ENCODE measurements at regions not wholly inside any gene's neighbourhood (a gene's known extent, or its start where the extent isn't known, plus 50 kb on each side); places are given as distances from the start of the nearest gene placed in this dataset.

DNA sequence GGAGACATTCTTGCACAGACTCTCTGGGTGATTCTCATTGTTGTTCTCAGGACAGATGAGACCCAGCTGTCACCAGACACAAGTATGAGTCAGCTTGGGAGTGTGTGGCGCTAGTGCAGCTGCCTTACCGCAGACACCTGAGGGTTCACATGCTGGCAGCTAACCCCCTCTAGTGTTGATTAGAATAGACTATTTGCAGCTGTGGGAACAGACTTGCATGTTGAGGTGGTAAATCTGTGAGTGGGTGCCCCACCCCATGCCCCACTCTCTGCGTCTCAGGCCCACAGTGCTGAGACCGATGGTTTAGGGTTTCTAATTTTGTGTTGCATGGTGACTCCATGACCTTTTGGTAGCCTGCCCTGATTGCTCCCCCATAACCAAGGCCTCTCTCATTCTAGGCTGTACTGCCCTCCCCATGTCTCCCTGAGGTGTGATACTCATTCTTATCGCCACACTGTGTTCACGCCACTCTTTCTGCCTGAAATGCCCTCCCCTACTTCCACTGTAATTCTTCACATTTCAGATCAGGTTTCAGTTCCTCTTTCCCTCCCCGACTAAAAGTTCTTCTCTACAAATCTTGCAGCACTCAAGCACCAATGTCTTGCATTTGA lies 73.7 kb upstream of the KIRREL3 start:
- no peak for DNase-seq

DNA sequence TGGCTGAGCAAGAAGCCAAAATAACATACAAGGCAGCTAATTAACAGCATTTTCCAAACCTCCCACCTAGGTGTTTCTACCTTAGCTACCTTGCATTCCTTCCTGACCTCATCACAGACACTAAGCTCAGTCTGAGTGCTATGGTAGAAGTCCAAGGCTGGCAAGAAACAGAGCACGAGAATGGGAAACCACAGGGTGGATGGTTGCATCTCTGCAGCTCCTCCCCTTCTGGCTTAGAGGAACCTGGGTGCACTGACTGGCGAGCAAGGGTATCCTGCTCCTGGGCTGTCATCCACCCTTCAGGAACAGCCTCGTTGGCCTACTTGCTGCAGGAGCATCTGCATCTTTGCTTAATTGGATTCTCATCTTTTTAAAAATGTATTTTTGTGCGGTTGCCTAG lies 73.1 kb upstream of the KIRREL3 start:
- DNase-seq, result no peak

DNA sequence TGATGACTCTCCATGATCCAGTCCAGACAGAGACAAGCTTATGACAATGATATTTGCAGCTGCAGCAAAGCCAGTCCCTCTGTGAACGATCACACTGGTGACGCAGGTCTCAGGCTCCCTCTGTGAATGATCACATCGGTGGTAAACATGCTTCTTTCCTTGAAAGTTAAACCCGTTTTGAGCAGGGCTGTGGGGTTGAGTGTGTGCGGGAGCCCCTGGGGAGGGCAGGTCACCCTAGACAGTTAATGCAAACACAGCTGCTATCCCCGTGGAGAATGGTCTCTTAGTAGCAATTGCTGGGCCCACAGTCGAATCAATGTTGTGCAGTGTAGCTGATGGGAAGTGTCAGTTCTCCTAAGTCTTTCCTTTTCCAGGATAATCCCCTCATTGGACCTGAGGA lies 71.0 kb upstream of the KIRREL3 start:
- DNase-seq, result no peak

DNA sequence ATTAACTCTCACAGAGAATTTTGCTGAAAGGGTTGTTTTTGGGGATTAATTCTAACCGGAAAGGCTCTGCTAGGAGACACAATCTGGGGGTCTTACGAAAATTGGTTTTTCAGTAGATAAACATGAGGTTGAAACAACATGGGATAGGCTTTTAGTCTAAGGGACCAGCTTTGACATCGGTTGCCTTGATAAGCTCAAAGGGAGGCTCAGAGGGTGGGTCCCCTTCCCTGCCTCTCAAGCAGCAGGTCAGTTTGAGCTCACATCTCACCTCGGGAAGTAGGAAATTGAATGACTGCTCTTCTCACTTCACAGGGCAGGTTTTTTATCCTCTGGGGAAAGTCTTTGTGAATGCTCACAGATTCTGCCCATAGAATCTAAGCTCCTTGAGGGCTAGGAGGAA lies 70.2 kb upstream of the KIRREL3 start:
- no peak for DNase-seq

DNA sequence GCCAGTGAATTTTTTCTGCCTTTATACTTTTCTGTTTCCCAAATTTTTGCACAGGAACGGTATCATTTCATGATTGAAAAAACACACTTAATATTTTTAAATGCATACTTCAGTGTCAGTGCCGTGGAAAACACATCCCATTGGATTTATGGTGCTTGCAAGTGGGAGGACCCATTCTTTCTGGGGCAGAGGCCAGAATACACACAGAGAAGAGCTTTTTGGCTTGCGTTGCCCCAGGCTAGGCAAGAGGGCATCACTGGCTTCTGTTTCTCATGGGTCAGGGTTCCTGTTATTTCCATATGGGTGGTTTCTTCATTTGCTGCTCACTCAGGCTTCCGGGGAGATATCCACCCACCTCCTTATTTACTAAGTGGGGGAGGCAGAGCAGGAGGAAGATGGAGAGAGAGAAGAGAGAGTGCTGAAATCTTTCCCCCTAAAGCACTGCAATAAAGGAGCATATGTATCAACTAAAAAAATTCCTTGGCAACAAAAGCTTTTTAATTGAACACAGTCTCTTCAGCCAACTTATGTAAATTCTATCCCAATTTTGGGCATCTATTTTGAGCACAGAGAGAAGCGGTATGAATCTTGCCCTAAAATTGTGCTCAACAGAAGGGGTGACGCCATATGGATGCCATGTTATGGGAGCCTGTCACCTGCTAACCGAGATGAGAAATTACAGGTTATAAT lies 66.0 kb upstream of the KIRREL3 start:
- no peak for DNase-seq

DNA sequence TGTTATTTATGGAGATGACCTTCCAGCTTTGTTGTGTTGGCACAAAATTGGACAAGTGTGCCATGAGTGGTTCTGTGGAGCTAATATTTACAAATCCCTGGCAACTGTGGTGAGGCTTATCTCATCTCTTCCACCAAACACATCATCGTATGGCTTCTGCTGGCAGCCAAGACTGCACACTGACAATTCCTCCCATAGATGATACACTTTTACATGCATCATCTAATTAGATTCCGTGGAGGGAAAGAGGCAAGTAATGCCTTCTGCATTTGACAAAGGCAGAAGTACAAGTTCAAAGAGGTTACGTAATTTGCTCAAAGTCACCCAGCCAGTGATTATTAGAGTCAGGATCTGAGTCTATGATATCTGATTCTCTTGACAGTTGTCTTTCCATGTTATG lies 62.7 kb upstream of the KIRREL3 start:
- DNase-seq, result no peak

DNA sequence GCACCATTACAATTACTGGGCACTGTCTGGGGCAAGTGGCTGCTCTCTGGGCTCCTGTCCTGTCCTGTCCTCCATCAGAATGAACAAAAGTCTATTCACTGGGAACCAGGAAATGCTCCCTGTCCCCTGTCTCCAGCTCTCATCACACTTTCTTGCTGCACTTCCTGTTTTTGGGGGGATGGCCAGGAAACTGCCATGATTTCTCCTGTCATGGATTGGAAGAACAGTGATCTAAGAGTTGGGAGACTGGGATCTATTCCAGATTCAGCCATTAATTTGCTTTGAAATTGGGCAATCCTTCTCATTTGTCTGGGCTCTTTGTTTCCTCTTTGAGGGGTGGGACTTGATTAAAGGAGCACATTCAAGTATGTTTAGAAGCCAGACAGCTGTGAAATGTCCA lies 61.4 kb upstream of the KIRREL3 start:
- peak in 1 of 2 donors; percentile 9 for DNase-seq

DNA sequence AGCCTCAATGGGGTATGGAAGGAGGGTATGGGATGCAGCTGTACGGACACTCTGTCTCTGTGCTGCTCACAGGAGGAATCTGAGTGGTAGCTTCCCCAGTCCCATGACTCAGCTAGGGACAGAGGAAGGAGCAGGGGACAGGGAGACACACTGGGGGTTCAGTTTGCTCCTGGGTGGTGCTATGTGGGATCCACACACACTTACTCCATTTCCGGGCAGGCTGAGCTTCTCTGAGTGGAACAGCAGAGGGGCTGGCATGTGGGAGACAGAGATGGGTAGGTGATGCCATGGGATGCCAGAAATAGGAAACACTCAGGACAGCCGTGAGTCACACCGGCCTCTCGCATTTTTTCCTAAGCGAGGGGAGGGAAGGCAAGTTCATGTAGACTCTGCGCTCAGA lies 59.2 kb upstream of the KIRREL3 start:
- DNase-seq, result no peak

DNA sequence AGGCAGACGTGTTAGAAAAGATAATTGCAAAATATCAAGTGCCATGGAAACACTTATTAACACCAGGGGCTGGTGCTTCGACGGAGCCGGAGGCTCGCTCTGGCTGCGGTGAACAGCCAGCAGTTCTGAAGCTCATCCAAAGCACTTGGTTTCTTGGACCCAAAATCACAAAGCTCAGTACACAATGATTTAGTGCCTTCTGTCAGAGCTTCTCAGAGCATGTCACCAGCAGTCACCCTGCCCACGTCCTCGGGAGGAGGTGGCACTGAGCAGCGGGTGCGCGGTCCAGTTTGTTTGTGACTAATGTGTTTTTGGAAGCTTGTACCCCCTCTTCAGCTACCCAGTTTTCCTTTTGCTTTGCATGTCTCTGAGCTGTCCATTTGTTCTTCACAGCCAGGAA lies 58.7 kb upstream of the KIRREL3 start:
- DNase-seq, result no peak

DNA sequence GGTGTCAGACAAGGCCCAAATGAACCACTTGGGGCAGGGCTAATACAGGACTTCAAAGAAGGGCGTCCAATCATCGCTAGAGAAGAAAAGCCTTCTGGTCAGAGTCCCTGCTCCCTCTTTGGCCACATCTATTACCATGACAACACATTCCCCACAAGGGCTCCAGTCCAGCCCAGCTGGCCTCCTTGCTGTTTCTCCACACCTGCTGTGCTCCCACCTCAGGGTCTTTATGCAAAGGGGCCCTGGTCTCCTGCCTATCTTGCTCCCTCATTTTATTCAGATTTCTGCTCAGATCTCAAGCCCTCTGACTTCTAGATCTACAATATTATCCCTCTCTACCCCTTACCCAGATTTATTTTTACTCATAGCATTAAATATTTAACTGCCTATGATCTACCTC lies 58.0 kb upstream of the KIRREL3 start:
- DNase-seq, result no peak

DNA sequence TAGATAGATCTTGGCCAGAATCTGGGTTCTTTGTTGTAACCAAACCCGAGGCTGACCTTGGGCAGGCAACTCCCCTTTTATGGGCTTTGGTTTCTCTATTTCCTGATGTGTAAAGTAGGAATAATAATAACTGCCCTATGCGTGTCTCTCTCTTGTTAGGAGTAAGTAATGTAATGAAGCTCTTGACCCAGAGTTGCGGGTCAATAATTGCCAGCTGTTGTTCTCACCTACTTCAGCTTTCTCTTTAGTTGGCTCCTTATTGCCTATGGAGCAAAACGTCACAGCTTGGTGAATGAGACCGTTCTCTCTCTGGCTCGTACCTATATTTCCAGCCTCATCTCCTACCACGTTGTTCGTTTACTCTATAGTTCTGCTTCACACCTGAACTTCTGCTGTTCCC lies 56.6 kb upstream of the KIRREL3 start:
- DNase-seq, result no peak

DNA sequence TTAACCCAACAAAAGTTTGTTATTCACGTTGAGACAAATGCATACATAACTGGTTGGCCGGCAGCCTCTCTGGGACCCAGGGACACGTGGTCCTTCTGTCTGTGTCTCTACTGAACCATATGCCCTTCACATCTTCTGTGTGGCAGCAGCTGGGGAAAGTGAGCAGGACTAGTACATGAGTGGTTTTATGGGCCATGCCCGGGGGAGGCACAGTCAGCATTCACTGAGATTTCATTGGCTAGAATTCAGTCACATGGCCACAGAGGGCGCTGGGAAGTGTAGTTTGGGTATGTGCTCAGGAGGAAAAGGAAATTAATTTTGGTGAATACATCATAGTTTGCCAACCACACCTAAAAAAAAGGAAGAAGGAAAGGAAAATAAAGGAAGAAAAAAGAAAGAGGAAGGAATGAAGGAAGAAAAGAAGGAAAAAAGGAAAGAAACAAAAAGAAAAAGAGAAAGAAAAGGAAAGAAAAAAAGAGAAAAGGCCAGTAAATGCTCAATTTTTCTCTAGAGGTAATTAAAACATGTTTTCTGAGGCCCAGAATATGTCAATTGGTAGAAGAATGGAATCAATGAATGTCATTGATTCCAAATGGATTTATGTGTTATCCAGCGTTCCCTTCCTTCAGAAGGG lies 55.9 kb upstream of the KIRREL3 start:
- DNase-seq, result no peak

DNA sequence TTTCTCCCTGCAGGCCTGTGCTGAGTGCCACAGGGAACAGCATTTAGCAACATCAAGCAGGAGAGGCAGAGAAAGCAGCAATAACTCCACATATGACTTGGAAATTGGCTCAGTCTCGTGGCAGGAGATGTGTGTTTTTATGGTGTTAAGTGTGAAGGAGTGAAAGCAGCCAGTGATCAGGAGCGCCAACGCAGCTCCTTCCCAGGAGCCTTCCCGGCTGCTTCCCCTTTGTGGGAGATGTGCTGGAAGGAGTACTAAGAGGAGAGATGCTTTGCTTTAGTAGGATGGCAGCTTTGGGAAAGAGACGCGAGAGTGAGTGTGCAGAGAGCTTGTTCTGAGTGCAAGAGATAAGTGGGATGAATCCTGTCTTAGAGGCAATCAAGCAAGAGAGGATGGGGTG lies 54.7 kb upstream of the KIRREL3 start:
- no peak for DNase-seq

DNA sequence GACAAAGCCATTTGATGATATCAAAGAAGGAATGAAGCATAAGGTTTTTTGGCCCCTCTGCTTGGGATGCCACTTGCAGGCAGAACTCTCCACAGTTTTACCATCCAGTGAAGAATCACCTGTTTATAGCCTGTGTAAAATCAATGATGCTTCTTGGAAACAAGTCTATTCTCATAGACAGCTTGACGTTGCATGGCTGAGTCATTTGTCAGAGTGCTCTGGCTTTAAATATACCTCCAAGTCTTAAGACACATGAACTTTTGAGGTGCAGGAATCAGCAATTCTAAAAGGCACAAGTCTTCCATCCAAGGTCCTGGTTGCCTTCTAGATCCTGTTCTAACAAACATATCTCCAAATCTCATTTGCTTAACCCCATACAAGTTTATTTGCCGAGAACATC lies 53.6 kb upstream of the KIRREL3 start:
- no peak for DNase-seq

DNA sequence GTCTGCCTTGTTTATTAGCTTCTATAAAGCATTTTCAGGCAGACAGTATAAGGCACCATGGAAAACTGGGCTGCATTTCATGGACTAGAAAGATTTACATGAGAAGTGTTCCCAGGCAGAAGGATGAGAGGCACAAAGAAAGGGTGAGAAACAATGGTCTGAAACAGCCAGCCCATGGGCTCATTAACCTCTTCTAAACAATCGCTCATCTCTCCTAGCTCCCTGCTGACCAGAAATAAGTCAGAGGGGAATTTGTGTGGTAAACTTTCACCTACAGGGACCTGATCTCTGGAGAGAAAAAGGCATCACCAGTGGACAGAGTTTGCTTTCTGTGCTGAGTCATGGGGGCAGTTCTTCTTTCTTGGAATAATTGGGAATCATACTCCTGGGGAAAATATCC lies 51.8 kb upstream of the KIRREL3 start:
- DNase-seq, result no peak
